ENCODE measurements at regions not wholly inside any gene's neighbourhood (a gene's known extent, or its start where the extent isn't known, plus 50 kb on each side); places are given as distances from the start of the nearest gene placed in this dataset.

DNA sequence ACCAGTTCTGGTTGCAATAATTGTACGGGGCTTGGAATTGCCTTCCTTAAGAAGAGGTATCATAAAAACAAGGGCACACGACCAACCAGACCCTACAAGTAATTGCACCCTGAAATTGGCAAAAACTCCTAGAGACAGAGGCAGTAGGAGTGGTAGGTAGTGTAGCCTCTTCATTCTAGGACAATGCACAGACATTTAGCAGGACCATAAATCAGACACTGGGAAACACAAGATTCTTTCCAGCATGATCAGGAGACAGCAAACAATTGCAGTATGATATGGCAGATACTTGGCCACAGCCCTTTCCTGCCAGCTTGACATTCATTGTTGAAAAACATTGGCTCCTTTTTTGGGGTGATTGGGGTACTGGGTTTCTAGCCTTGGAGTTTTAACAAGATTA is 186.6 kb upstream of the PIK3C3 start:
- H3K27ac Mint-ChIP-seq: no peak overlapping the region
- H3K4me3 Mint-ChIP-seq: no peak overlapping the region
- DNase-seq (no peak), ATAC-seq (no peak)
- no peaks in the 10 kb centered on the region for H3K36me3 Mint-ChIP-seq (ENCODE audit: low read depth)
- no peaks in the 10 kb centered on the region for H3K27me3 Mint-ChIP-seq (ENCODE audit: low read depth)
- no peaks in the 10 kb centered on the region for H3K9me3 Mint-ChIP-seq (ENCODE audit: insufficient read depth)
- CTCF ChIA-PET: no interaction called here
- H3K4me1 Mint-ChIP-seq (ENCODE audit: low read depth): no peaks in the 10 kb centered on the region
- POLR2A ChIA-PET: no interaction called here

DNA sequence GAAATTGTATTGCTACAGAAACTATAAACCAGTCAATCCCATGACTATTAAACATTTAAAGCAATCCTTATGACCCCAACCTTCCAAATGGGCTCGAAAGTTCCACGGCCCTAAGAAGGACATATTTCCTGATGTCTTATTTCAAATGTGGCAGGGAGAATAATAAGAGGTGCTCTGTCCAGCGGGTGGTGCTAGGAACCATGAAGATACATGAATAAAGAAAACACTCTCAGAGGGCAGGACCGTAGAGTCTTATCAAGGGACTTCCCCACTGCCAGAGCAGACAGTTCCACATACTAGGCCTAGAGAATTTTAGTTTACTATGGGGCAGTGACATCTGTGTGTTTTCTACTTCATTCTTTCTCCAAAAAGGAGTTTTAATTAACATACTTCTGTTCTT is 187.1 kb upstream of the PIK3C3 start:
- no peaks in the 10 kb centered on the region for H3K36me3 Mint-ChIP-seq (ENCODE audit: low read depth)
- no peaks in the 10 kb centered on the region for H3K9me3 Mint-ChIP-seq (ENCODE audit: insufficient read depth)
- DNase-seq: no peak
- no peak overlapping the region for H3K27ac Mint-ChIP-seq
- no peaks in the 10 kb centered on the region for H3K4me1 Mint-ChIP-seq (ENCODE audit: low read depth)
- ChIA-PET POLR2A (no interaction called here), CTCF (no interaction called here)
- H3K27me3 Mint-ChIP-seq (ENCODE audit: low read depth): no peaks in the 10 kb centered on the region
- no peak overlapping the region for H3K4me3 Mint-ChIP-seq
- no peak for ATAC-seq

DNA sequence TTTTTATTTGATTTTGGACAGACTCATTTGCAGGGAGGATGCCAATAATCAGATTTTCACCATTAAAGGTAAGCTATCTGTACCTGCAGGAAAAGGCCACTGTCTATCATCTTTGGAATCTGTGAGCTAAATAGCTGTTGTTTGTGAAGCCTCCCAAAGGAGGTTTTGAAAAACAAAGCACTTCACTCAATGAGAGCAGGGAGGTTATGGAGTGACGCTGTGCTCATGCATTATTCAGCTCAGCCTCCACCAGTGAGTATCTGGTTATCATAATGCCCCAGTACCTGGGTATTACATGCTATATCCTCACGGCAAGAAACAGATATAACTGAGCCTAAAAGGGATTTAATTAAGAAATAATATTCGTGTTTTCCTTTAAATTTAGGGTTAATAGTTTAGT is 189.6 kb upstream of the PIK3C3 start:
- POLR2A ChIA-PET: no interaction called here
- no peak overlapping the region for H3K27ac Mint-ChIP-seq
- DNase-seq: no peak

DNA sequence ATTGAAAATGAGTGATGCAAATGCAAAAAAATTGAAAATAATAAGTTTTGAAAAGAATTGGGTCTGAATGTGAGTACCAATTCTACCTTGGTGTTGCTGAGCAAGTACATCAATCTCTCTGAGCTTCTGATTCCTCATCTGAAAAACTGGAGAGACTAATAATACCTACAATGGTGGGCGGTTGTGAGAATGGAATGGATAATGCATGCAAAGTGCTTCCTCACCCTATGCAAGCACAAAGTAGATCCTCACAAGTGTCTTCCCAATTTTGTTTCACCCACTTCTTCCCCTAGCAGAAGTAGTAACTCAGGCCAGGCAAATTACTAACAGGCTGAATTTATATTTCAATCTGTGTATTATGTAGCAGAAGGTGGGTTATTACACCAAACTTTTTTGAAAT is 191.7 kb upstream of the PIK3C3 start:
- H3K27ac Mint-ChIP-seq: no peak overlapping the region
- no peaks in the 10 kb centered on the region for H3K9me3 Mint-ChIP-seq (ENCODE audit: insufficient read depth)
- DNase-seq: no peak
- no peaks in the 10 kb centered on the region for H3K27me3 Mint-ChIP-seq (ENCODE audit: low read depth)
- ATAC-seq: no peak
- no peak overlapping the region for H3K4me3 Mint-ChIP-seq
- CTCF ChIA-PET: no interaction called here
- H3K4me1 Mint-ChIP-seq (ENCODE audit: low read depth): no peaks in the 10 kb centered on the region
- POLR2A ChIA-PET: interaction anchor here (0.6 kb wide), 3 partner anchors 11 to 1243 kb away, joined by 3 read pairs; no protein-coding TSS in a partner anchor
- H3K36me3 Mint-ChIP-seq (ENCODE audit: low read depth): no peaks in the 10 kb centered on the region

More for the DNA sequence above, 189.6 kb upstream of the PIK3C3 start:
- no peaks in the 10 kb centered on the region for H3K27me3 Mint-ChIP-seq (ENCODE audit: low read depth)
- CTCF ChIA-PET: no interaction called here
- H3K4me3 Mint-ChIP-seq: no peak overlapping the region
- ATAC-seq: no peak
- no peaks in the 10 kb centered on the region for H3K4me1 Mint-ChIP-seq (ENCODE audit: low read depth)
- no peaks in the 10 kb centered on the region for H3K36me3 Mint-ChIP-seq (ENCODE audit: low read depth)
- no peaks in the 10 kb centered on the region for H3K9me3 Mint-ChIP-seq (ENCODE audit: insufficient read depth)

DNA sequence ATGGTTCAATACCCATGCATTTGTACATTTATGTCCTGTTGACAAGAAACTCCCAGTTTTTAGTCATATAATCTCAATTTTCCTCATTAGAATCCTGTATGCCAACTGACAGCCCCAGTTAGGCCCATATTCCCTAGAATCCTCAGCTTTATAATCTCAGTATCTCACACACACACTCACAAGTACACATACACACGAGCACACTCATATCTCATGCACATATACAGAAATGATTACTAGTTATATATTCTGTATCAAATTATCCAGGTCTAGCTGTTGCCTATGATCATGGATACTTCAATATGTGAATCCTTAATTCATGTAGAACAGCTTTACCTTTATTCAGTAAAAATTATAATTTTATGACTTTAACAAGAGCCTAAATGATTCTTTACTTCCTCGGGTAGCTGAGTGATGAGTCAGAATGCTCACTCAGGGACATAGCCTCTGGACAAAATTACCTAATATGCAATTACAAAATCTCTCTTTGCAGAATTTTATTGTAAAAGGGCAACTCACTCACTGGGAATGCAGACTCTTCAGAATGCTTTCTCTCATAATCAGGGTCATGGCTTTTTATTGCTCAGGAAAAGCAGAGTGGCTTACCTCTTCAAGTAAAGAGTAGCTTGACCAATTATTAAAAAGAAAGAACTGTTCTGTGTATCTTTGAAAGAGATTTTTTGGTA is 193.6 kb upstream of the PIK3C3 start:
- CTCF ChIA-PET: no interaction called here
- Mint-ChIP-seq H3K27me3 (ENCODE audit: low read depth) (no peaks in the 10 kb centered on the region), H3K36me3 (ENCODE audit: low read depth) (no peaks in the 10 kb centered on the region), H3K9me3 (ENCODE audit: insufficient read depth) (no peaks in the 10 kb centered on the region), H3K4me3 (no peak overlapping the region), H3K27ac (no peak overlapping the region), H3K4me1 (ENCODE audit: low read depth) (no peaks in the 10 kb centered on the region)
- ATAC-seq (no peak), DNase-seq (no peak)
- POLR2A ChIA-PET: no interaction called here

DNA sequence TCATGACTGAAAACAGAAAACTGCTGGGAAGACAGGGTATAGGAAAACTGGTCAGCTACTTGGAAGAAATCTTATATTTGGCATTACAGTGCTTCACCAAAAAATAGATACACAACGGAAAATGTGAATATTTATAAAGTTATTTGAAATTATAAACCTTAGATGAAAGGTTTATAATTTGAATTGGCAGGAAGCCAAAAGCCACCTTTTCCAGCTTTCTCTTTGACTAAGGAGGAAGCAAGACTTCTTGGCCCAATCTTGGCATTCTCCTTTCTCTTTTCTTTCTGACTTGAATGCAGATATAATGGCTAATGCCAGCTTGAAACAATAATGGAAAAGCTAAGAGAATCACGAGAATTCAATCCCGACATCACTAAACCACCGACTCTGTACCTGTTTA is 196.5 kb upstream of the PIK3C3 start:
- ATAC-seq: no peak
- Mint-ChIP-seq H3K27ac (no peak overlapping the region), H3K4me3 (no peak overlapping the region), H3K4me1 (ENCODE audit: low read depth) (no peaks in the 10 kb centered on the region), H3K9me3 (ENCODE audit: insufficient read depth) (no peaks in the 10 kb centered on the region), H3K27me3 (ENCODE audit: low read depth) (no peaks in the 10 kb centered on the region), H3K36me3 (ENCODE audit: low read depth) (no peaks in the 10 kb centered on the region)
- DNase-seq: no peak
- ChIA-PET CTCF (no interaction called here), POLR2A (no interaction called here)

DNA sequence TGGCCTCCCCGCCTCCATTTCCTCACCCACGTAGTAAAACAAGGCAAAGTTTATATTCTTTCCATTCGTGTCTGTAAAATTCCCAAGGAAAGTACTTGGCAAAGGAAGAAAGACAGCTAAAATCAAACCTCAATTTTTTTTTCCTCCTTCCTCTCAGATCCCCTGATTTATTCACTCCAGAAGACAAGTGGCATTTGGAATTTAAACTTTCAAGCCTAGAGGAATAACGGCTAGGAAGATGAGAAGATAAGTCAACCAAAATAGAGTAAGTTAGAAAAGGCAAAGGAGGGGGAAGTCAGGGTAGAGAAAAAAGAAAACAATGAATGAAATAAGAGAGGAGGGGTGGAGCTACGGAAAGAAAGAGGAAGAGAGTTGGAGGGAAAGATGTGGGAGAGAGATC is 198.9 kb upstream of the PIK3C3 start:
- Mint-ChIP-seq H3K9me3 (ENCODE audit: insufficient read depth) (no peaks in the 10 kb centered on the region), H3K36me3 (ENCODE audit: low read depth) (no peaks in the 10 kb centered on the region), H3K27ac (no peak overlapping the region), H3K4me1 (ENCODE audit: low read depth) (no peaks in the 10 kb centered on the region), H3K4me3 (no peak overlapping the region), H3K27me3 (ENCODE audit: low read depth) (no peaks in the 10 kb centered on the region)
- CTCF ChIA-PET: no interaction called here
- POLR2A ChIA-PET: no interaction called here
- DNase-seq (no peak), ATAC-seq (no peak)

DNA sequence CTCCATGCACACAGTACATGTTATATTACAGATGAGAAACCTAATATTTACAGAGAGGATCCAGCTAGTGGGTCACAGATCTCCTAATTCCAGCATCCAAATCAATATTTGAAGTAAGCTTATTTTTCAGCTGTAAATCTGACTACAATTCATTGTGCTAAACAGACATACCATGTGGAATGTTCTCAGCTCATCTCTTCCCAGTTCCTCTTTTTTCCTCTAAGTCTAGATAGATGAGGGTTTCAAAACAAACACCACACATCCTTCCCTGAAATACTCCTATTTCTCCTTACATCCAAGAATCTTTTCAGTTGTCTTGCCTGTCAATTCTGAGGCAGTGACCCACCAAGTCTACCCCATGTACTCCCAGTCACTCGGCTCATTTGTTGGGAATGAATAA is 200.7 kb upstream of the PIK3C3 start:
- Mint-ChIP-seq H3K4me1 (ENCODE audit: low read depth) (no peaks in the 10 kb centered on the region), H3K27me3 (ENCODE audit: low read depth) (no peaks in the 10 kb centered on the region), H3K9me3 (ENCODE audit: insufficient read depth) (no peaks in the 10 kb centered on the region), H3K36me3 (ENCODE audit: low read depth) (no peaks in the 10 kb centered on the region), H3K4me3 (no peak overlapping the region), H3K27ac (no peak overlapping the region)
- POLR2A ChIA-PET: no interaction called here
- ATAC-seq (no peak), DNase-seq (no peak)
- CTCF ChIA-PET: no interaction called here

DNA sequence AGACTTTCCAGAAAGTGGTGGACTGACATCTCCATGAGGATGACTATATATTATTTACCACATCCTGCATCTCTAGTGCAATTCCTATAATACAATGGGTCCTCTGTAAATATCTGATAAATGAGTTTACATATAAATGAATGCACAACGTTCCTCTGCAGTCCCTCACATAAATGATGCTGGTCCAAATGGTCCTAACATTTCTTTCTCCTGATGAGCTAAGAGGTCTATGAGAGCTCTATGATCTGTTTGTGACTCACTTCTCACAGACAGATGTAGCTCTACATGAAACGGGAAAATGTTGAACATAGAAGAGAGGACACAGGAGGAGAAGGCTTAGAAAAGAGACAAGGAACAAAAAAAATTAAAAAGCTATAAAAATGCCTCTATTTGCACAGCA is 201.2 kb upstream of the PIK3C3 start:
- no peak for ATAC-seq
- no peaks in the 10 kb centered on the region for H3K4me1 Mint-ChIP-seq (ENCODE audit: low read depth)
- H3K4me3 Mint-ChIP-seq: no peak overlapping the region
- H3K36me3 Mint-ChIP-seq (ENCODE audit: low read depth): no peaks in the 10 kb centered on the region
- H3K9me3 Mint-ChIP-seq (ENCODE audit: insufficient read depth): no peaks in the 10 kb centered on the region
- POLR2A ChIA-PET: no interaction called here
- DNase-seq: no peak
- H3K27ac Mint-ChIP-seq: no peak overlapping the region
- no peaks in the 10 kb centered on the region for H3K27me3 Mint-ChIP-seq (ENCODE audit: low read depth)
- CTCF ChIA-PET: no interaction called here

DNA sequence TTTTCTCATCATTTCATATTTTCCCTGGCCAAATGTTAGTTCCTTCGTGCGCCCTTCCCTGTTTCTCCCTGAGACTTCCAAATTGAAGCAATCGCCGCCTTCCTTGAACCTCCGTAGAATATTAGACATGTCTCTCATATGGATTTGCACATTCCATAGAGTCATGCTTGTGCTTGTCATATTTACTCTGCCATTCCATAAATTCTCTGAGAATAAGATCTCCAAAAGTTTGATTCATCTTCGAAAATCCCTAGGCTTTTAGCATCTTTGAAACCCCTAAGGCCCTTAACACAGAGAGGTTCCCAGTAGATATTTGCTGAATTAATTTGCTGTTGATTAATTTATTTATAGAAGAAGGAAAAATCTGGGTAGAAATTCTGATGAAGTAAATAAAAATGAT is 202.2 kb upstream of the PIK3C3 start:
- Mint-ChIP-seq H3K27ac (no peak overlapping the region), H3K4me3 (no peak overlapping the region), H3K27me3 (ENCODE audit: low read depth) (no peaks in the 10 kb centered on the region), H3K36me3 (ENCODE audit: low read depth) (no peaks in the 10 kb centered on the region), H3K9me3 (ENCODE audit: insufficient read depth) (no peaks in the 10 kb centered on the region), H3K4me1 (ENCODE audit: low read depth) (no peaks in the 10 kb centered on the region)
- DNase-seq: no peak
- ChIA-PET POLR2A (no interaction called here), CTCF (no interaction called here)
- ATAC-seq: no peak

DNA sequence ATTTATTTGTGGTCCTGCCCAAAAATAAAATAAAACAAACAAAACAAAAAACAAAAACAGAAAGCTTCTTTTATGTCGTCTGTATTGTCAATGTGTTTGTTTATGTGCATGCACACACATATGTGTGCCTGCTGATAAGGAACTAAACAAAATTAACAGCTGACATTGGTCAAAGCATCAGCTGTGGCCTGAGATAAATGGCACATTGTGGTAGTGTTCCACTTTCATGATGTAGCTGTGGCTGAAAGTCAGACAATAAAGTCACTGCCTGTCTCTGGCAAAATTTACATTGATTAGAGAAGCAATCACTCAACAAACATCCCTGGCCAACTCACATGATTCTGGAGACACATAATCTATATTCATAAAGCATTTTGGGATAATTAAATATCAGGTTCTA is 203.4 kb upstream of the PIK3C3 start:
- Mint-ChIP-seq H3K9me3 (ENCODE audit: insufficient read depth) (no peaks in the 10 kb centered on the region), H3K4me1 (ENCODE audit: low read depth) (no peaks in the 10 kb centered on the region), H3K27me3 (ENCODE audit: low read depth) (no peaks in the 10 kb centered on the region), H3K4me3 (no peak overlapping the region), H3K36me3 (ENCODE audit: low read depth) (no peaks in the 10 kb centered on the region), H3K27ac (no peak overlapping the region)
- ChIA-PET POLR2A (interaction anchor here (1.0 kb wide), 1 partner anchor 12 kb away, joined by 3 read pairs; no protein-coding TSS in a partner anchor), CTCF (no interaction called here)
- no peak for ATAC-seq
- DNase-seq: no peak

DNA sequence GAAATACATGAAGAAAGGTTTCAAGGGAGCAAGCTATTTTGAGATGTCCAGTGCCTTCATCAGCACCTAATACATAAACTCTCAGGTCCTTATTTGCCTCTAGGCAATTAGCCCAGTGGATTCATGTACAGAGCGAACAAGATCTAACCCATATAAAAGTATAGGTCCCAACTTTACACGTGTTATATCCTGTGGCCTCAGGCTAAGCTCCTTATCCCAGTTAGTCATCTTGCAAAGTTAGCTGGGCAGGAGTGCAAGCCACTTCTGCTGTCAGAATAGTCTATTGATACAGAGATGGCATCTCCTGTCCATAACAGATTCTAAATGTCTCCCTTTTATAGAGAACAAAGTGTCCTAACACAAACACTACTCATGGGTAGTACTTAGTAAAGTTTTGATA is 203.9 kb upstream of the PIK3C3 start:
- DNase-seq: no peak
- H3K4me3 Mint-ChIP-seq: no peak overlapping the region
- H3K4me1 Mint-ChIP-seq (ENCODE audit: low read depth): no peaks in the 10 kb centered on the region
- no peak for ATAC-seq
- CTCF ChIA-PET: no interaction called here
- H3K9me3 Mint-ChIP-seq (ENCODE audit: insufficient read depth): no peaks in the 10 kb centered on the region
- POLR2A ChIA-PET: no interaction called here
- no peaks in the 10 kb centered on the region for H3K27me3 Mint-ChIP-seq (ENCODE audit: low read depth)
- H3K36me3 Mint-ChIP-seq (ENCODE audit: low read depth): no peaks in the 10 kb centered on the region
- no peak overlapping the region for H3K27ac Mint-ChIP-seq

DNA sequence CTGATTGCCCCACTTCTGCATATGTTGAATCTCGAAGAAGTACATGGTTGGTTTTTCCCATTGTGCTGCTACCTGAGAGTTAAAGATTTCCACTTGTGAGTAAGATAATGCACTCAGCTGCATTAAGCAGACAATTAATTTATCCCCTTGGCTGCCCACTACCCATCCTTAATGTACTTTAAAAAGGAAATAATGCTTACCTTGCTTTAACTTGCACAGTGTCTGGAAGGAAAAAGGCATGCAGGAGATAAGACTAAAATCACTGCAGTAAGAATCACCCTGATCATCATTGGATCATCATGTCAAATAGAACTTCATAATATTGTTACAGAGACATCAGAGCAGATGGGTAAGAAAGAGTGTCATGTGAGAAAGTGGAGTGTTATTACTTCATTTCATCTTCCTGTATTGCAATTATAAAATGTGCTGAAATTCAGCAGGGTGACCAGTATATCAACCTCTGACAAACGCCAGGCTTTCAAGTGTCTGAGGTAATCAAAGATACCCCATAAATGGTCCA is 207.3 kb upstream of the PIK3C3 start:
- Mint-ChIP-seq H3K36me3 (ENCODE audit: low read depth) (no peaks in the 10 kb centered on the region), H3K27me3 (ENCODE audit: low read depth) (no peaks in the 10 kb centered on the region), H3K9me3 (ENCODE audit: insufficient read depth) (no peaks in the 10 kb centered on the region), H3K4me1 (ENCODE audit: low read depth) (no peaks in the 10 kb centered on the region), H3K4me3 (no peak overlapping the region), H3K27ac (no peak overlapping the region)
- ChIA-PET POLR2A (no interaction called here), CTCF (no interaction called here)
- DNase-seq (no peak), ATAC-seq (no peak)
